ENCODE measurements at regions not wholly inside any gene's neighbourhood (a gene's known extent, or its start where the extent isn't known, plus 50 kb on each side); places are given as distances from the start of the nearest gene placed in this dataset.
"Not testable (repeated sequence)": the region's sequence is repeated elsewhere in the genome, so short reads cannot be mapped to it uniquely, and the experiment has no call there.

DNA sequence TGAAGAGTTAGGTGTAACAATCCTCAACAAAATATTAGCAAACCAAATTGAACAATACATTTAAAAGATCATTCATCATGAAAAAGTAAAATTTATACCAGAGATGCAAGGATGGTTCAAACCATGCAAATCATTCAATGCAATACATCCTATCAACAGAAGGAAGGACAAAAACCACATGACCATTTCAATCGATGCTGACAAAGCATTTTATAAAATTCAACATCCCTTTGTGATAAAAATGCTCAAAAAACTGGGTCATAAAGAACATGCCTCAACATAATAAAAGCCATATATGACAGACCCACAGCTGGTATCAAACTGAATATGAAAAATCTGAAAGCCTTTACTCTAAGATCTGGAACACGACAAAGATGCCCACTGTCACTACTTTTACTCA lies 490.3 kb upstream of the IRAK1BP1 start:
- no peak for TF ChIP-seq CTCF (IDR thresholded peaks at IDR 0.05; ENCODE audit: borderline replicate concordance, insufficient read depth, low read depth, low read length)
- no peak overlapping the region for H3K4me3 ChIP-seq (ENCODE audit: low read depth, low read length)

GRCh38 chr6:78379982-78380381 lies 487.4 kb upstream of the IRAK1BP1 start:
- no peak for TF ChIP-seq CTCF (IDR thresholded peaks at IDR 0.05; ENCODE audit: borderline replicate concordance, insufficient read depth, low read depth, low read length)
- H3K4me3 ChIP-seq (ENCODE audit: low read depth, low read length), result no peak overlapping the region

- TF ChIP-seq CTCF (IDR thresholded peaks at IDR 0.05; ENCODE audit: borderline replicate concordance, insufficient read depth, low read depth, low read length), result no peak
- no peak overlapping the region for H3K4me3 ChIP-seq (ENCODE audit: low read depth, low read length)
Observed at GRCh38 chr6:78380541-78380940, 486.8 kb upstream of the IRAK1BP1 start.

DNA sequence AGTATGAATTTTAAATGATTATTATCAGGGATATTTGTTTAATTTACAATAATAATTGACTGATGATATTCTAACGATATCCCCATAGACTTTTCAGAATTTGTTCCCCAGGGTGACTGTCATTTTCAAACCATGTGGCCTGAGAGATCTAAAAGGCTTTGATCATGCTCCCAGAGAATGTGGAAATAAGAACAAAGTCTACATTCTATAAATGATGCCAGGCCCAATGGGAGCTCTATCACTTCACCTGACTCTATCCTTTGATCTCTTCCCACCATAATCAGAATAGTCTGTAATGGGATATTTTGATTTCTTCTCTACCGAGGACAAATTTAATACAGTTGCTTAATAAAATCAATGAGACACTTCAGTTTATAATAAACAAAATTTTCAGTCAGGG lies 483.4 kb upstream of the IRAK1BP1 start:
- no peak overlapping the region for H3K4me3 ChIP-seq (ENCODE audit: low read depth, low read length)
- no peak for TF ChIP-seq CTCF (IDR thresholded peaks at IDR 0.05; ENCODE audit: borderline replicate concordance, insufficient read depth, low read depth, low read length)

- H3K4me3 ChIP-seq (ENCODE audit: low read depth, low read length), result not testable (repeated sequence)
Observed at GRCh38 chr6:78386854-78387253, 480.5 kb upstream of the IRAK1BP1 start.

- no peak overlapping the region for H3K4me3 ChIP-seq (ENCODE audit: low read depth, low read length)
- no peak for TF ChIP-seq CTCF (IDR thresholded peaks at IDR 0.05; ENCODE audit: borderline replicate concordance, insufficient read depth, low read depth, low read length)
Observed at GRCh38 chr6:78390066-78390465, 477.3 kb upstream of the IRAK1BP1 start.

DNA sequence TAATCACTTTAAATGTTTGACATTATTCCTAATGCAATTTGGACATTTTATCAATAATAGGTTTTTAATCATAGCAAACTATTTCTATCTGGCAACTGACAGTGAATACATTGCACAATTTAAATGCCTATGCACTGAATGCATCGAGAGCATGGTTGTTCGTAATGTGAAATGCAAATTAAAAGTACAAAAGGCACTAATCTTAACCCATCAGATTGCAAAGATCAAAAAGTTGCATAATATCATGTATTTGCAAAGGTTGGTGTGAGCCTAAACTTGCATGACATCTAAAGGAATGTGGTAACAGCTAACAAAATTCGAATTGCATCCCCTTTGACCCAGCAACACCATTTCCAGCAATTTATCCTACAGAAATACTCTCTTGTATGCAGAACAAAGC lies 469.9 kb upstream of the IRAK1BP1 start:
- no peak for TF ChIP-seq CTCF (IDR thresholded peaks at IDR 0.05; ENCODE audit: borderline replicate concordance, insufficient read depth, low read depth, low read length)
- no peak overlapping the region for H3K4me3 ChIP-seq (ENCODE audit: low read depth, low read length)

DNA sequence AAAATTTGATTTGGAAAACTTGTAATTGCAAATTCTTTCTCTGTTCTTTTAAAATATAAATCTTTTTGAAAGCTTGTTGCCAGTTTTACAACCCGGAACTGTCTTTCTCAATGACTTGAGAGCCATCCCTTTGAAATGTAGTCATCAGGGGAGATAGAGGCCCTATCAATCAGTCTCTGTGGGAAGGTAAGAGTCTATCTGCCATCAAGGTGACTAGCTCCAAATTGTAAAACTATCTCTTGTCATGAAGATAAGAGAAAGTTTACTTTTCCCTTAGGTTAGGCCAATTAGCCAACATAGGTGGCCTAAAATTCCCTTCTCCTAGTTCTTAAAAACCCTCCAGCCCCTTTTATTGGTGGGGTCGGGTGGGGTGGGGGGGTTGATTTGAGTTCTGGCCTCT lies 469.1 kb upstream of the IRAK1BP1 start:
- no peak for TF ChIP-seq CTCF (IDR thresholded peaks at IDR 0.05; ENCODE audit: borderline replicate concordance, insufficient read depth, low read depth, low read length)
- no peak overlapping the region for H3K4me3 ChIP-seq (ENCODE audit: low read depth, low read length)
